Kidney capillary endothelial cell (primary cell): ENCODE measurements at regions not wholly inside any gene's neighbourhood (a gene's known extent, or its start where the extent isn't known, plus 50 kb on each side); places are given as distances from the start of the nearest gene placed in this dataset.

Source experiments
- DNase-seq: peaks from one replicate; pipeline ENCODE4 v3.0.0-alpha.2; 2018; ENCODE audit warnings: low spot score

GRCh38 chr4:41883988-41884734 lies 51.1 kb upstream of the TMEM33 start:
- DNase-seq = no peak

GRCh38 chr4:41882625-41883347 lies 52.4 kb upstream of the TMEM33 start:
- DNase-seq = peak; percentile 40

GRCh38 chr4:41881981-41882624 lies 53.1 kb upstream of the TMEM33 start:
- DNase-seq = no peak

GRCh38 chr4:41880840-41881831 lies 54.1 kb upstream of the TMEM33 start:
- no peak for DNase-seq

GRCh38 chr4:41880022-41880837 lies 55.0 kb upstream of the TMEM33 start:
- DNase-seq = no peak

- DNase-seq = no peak
Observed at GRCh38 chr4:41879552-41879951, 55.7 kb upstream of the TMEM33 start.

- no peak for DNase-seq
Observed at GRCh38 chr4:41878991-41879491, 56.2 kb upstream of the TMEM33 start.

- no peak for DNase-seq
Observed at GRCh38 chr4:41878170-41878969, 56.9 kb upstream of the TMEM33 start.

GRCh38 chr4:41877020-41877796 lies 58.0 kb upstream of the TMEM33 start:
- no peak for DNase-seq

GRCh38 chr4:41874873-41875272 lies 60.4 kb upstream of the TMEM33 start:
- no peak for DNase-seq

GRCh38 chr4:41874398-41874797 lies 60.8 kb upstream of the TMEM33 start:
- no peak for DNase-seq

- DNase-seq = no peak
Observed at GRCh38 chr4:41873380-41874295, 61.6 kb upstream of the TMEM33 start.

- DNase-seq = no peak
Observed at GRCh38 chr4:41870035-41870434, 65.2 kb upstream of the TMEM33 start.

- DNase-seq = no peak
Observed at GRCh38 chr4:41866799-41867677, 68.2 kb upstream of the TMEM33 start.

GRCh38 chr4:41865981-41866798 lies 69.0 kb upstream of the TMEM33 start:
- no peak for DNase-seq
